Glomerular visceral epithelial cell (primary cell): ENCODE measurements at regions not wholly inside any gene's neighbourhood (a gene's known extent, or its start where the extent isn't known, plus 50 kb on each side); places are given as distances from the start of the nearest gene placed in this dataset.
"Not testable (repeated sequence)": the region's sequence is repeated elsewhere in the genome, so short reads cannot be mapped to it uniquely, and the experiment has no call there.

Experiments used
- DNase-seq: peaks from one replicate; pipeline ENCODE4 v3.0.0-alpha.2; 2016; ENCODE audit errors: extremely low spot score

DNA sequence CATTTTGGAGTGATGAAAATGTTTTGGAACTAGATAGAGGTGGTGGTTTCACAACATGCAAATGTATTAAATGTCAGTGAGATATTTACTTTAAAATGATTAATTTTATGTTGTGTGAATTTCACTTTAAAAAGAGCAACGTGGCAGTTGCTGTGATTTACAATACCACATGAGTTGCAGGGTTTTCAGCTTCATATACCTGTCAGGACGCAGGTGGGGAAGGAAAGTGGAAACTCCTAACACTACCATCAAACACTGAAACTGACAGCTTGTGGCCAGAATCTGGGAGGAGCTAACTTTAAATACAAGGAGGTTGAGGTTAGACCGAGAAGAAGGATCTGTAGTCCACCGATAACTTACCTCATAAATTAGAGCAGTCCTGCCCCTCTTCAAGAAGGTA is 168.9 kb upstream of the TMEM72 start:
- DNase-seq, result no peak

DNA sequence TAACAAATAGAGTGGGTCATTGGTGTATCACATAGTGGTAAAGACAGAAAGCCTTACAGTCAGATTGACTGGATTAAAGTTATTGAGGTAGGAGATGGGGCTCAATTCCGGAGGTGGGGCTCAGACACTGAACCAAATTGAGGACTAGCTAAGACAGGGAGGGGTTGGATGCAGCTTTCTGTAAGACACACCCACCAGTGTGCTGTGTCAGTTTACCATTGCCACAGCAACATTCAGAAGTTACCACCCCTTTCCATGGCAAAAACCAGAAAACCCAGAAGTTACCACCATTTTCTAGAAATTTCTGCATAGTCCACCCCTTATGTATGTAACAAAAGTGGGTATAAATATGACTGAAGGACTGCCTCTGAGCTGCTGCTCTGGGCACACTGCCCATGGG is 167.6 kb upstream of the TMEM72 start:
- no peak for DNase-seq

DNA sequence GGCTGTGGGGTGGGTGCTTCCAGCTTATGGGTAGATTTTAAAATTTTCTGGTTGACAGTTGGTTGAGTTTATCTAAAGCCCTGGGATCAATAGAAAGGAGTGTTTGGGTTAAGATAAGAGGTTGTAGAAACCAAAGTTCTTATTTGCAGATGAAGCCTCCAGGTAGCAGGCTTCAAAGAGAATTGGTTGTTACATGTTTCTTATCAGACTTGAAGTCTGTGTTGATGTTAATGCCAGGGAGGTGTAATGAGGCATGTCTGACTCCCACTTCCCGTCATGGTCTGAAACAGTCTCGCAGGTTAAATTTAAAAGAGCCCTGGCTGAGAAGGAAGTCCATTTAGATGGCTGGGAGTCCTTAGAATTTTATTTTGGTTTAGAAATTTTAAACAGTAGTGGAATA is 165.2 kb upstream of the TMEM72 start:
- no peak for DNase-seq

DNA sequence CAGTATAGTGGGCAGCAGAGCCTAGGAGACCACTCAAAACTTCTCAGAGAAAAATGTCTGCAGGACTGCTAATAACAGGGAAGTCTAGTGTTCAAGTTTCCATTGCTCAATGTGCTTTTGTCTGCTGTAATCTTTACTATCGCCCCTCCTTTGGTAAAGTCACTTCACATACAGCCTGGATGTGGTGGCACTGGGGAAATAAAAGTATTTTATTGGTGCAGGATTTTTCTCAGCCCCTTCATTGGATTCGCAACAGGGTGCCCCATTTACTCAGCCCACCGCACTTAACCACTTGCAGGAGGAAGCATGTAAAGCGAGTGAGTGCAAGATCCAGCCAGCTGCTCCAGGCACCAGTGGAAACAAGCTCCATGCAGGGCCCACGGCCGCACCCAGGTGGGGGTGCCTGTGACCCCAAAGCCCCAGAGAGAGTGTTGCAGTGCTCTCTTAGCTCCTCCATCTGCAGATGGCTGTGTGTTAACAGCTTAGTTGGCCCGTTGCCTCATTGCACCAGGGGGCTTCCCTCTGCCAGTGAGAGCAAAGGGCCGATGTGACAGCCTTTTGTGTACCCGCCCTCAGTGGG is 163.5 kb upstream of the TMEM72 start:
- DNase-seq, result no peak

DNA sequence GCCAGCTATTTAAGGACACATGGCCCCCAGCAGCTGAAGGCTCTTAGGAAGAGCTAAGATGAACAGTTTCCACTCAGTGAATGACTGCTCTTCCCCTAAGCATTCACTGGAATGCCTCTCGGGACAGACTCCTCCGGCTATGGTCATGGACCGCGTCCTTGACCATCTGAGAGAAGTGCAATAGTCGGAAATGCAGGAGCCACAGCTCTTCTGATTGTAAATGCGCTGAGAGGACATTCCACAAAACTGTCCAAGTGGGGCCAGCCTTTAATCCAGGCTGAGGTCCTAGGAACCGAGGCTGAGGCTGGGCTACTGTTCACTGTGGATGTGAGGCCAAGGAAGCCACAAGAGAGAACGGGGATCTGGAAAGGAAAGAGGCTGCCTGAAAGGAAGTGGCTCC is 162.0 kb upstream of the TMEM72 start:
- DNase-seq, result no peak

DNA sequence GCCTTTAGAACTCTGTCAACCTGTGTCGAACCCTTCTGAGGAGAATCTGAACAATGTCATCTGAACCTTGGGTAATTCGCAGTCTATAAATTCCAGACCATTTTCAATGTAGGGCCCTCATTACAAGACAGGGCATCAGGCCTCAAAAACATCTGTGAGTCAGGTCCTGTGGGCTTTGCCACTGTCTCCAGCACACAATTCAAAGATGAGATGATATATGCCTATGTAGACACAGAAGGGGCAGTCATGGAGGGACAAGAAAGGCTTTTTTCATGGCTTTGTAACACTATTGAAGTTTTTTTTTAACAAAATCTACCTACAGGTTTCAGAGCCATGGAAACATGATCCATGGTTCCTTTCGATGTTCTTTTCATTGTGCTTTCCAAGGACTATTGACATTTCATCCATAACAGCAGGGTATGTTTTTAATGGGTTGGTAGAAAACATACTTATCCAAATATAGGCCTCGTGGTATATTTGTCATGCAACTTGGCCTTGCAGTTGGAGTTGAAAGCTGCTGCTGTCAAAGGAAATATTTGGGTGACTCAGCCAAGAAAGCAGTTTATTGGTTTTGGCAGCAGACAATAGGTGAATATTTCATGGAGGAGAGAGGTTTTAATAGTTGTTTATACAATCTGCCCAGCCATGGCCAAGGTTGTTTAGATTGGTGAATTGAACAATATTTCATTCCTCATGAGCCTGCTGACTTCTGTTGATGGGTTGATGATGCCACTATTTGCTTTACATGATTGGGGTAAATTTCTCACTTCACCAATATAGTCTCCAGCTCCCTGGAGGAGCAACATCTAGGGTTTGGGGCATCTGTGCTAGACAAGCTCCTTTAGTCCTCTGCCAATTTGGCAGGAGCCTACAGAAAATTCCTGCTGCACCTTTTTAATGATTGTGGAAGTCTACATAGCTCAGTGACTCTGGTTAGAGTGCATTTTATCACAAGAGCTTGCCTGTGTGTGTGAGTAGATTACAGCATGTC is 158.4 kb upstream of the TMEM72 start:
- peak; percentile 5 for DNase-seq

DNA sequence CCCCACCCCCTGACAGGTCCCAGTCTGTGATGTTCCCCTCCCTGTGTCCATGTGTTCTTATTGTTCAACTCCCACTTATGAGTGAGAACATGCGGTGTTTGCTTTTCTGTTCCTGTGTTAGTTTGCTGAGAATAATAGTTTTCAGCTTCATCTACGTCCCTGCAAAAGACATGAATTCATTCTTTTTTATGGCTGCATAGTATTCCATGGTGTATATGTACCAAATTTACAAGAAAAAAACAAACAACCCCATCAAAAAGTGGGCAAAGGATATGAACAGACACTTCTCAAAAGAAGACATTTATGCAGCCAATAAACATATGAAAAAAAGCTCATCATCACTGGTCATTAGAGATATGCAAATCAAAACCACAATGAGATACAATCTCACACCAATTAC is 156.8 kb upstream of the TMEM72 start:
- not testable (repeated sequence) for DNase-seq

DNA sequence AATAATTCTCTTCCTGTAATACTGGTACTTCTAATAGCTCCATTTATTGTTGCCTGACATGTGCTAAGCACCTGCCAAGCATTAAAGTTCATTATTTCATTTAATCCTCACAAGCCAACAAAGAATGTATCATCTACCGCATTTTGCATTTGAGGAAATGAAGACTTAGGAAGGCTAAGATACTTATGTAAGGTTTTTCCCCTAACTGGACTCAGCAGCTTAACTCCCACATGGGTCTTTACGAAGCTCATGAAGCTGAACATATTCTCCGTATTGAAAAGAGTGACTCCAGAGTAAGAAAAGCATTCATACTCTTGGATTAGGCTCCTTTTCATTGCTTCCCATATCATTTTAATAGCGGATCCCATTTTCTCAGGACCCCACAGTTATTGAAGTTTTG is 155.7 kb upstream of the TMEM72 start:
- DNase-seq, result no peak

DNA sequence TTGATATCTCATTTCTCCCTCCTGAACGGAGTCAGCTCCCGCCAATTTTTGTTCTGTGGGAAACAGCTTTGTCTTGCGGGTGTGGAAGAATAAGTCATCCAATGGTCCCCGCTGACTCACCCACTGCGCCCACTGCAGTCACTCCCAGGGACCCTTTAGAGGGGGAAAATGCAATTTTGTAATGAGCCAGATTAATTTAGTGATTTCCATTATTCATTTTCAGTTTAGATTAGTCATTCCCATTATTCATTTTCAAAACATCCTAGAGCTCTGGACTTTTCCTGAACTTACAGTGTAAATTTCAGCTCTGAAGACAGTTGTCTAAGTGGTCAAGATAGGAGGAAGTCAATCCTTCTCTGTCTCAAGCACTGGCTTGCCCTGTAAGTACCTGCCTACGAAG is 154.9 kb upstream of the TMEM72 start:
- peak; percentile 10 for DNase-seq

DNA sequence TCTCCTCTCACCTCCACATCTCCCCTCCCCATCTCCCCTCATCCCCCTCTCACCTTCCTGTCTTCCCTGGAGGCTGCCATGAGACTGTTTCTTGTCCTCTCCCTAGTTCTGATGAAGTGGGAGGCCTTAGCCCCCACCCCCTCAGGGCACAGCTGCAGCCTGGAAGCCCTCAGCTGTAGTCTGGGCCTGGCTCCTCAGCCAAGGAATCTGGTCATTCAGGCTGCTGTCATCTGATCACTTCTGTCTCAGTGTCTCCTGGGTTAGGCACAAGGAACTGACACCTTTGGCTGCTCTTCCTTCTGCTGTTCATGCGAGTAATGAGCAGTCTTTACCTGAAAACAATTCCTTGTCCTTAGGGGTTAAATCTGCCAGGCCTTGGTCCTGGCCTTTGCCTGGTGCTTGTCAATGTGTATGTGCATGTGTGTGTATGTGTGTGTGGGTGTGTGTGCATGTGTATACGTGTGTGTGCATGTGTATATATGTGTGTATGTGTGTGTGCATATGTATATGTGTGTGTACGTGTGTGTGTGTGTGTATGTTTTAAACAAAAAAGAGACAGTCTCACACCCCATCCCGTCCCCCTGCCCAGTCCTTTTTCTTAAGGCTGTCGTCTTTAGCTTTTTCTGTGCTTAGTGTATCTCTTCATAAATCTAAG is 153.5 kb upstream of the TMEM72 start:
- no peak for DNase-seq

DNA sequence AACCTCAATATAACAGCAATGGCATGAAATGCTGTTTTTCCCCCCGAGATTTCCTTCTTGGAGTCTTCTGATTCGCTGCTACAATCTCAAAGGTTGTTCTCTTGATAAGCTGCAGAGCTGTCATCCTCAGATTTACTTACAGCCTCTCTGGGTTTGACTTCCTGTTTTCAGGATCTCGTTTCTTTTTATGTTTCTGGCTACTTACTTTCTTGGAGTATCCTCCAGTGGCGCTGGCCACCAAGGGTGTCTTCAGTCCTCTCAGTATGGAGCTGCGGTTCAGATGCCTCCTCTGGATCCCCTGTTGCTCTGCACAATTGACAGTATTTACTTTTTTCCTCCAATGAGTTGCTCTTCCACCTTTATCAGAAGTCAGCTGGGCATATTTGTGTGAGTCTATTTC is 152.0 kb upstream of the TMEM72 start:
- DNase-seq, result no peak

DNA sequence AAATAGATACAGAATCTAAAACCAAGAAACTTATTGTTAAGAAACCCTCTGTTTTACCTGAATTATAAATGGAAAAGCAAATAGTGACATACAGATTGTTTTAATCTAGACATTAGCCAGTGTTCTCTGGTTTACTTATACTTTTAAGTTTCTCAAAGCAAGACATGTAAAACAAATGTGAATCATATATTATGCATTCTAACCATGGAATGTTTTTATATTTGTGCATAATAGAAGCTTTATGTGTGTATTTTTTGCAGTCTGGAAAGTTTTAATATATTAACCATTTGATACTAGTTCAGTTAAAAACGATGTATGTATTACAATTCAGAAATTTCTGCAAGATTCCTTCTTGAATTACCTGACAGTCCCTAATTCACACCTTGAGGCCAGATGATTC is 150.6 kb upstream of the TMEM72 start:
- no peak for DNase-seq

DNA sequence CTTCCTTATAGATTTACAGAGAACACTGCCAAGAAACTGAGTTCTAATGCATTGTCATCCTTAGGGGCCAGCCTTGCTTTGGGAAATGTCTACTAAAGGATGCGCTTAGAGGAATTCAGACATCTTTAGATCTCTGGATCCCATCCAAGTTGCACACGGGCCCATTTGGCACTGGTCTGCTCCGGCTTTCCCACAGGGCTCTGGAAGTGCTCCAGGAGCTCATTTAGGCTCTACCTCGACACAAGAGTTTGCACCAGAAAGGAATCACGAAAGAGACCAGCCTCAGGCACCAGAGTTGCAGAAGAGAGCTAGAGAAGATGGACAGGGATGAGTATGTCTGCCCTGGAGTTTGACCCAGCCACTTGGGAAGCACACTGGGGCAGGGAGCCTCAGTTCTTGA is 150.1 kb upstream of the TMEM72 start:
- no peak for DNase-seq

DNA sequence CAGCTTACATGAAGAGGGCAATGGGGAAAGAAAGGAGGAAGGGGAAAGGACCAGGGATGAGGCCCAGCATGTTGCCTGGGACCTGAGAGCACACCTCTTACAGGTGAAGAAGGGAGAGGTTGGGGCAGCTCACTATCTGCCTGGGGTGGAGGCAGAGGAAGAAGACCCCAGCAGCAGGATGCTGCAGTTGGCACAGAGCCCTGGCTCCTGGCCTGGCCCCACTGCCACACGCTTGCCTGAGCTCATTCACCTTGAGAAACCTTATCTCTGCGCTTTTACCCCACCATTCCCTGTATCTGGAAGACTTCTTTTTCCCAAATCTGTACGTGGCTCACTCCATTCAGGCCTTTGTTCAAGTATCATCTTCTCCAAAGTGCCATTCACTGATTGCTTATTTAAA is 147.8 kb upstream of the TMEM72 start:
- DNase-seq, result no peak

DNA sequence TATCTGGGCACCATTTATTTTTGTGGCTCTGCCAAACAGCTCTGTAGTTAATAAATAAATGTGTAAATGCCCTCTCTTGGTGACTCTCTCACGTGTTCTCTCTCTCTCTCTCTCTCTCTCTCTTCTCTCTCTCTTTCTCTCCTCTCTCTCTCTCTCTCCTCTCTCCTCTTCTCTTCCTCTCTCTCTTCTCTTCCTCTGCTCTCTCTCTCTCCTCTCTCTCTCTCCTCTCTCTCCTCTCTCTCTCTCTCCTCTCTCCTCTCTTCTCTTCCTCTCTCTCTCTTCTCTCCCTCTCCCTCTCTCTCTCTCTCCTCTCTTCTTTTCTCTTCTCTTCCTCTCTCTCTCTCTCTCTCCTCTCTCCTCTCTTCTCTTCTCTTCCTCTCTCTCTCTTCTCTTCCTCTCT is 145.8 kb upstream of the TMEM72 start:
- no peak for DNase-seq

DNA sequence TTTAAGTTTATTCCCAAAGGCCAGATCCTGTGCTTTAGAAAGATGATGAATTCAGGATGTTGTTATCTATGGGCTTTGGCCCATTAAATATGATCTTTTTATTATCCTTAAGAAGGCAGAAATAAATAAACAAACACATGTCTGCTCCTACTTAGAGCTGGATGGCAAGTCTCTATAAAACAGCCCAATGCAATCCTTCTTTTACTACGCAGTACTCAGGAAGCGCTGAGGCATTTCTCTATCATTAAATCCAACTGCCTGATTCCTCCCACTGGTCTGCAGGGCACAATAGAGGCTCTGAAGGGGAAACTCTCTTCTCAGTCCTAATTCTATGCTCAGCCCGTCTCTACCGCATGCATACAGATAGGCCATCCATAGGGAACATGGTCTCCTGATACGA is 144.5 kb upstream of the TMEM72 start:
- no peak for DNase-seq

DNA sequence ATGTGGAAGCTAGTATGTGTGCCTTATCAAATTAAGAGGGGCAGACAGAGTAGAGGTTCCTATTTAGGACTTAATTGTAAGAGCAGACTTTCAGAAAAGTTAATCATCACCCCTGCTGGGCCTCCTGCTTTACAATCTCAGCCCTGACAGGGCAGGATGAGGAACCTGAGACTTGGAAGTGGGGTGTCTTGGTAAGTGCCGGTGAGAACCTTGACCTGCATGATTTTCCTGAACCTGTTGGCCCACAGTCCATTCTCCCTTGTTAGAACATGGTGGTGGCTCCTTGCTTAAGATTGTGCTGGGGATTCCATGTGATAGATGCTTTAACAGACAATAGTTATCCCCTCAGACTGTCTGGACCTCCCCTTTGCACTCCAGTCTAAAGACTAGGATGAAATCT is 141.7 kb upstream of the TMEM72 start:
- DNase-seq, result no peak

DNA sequence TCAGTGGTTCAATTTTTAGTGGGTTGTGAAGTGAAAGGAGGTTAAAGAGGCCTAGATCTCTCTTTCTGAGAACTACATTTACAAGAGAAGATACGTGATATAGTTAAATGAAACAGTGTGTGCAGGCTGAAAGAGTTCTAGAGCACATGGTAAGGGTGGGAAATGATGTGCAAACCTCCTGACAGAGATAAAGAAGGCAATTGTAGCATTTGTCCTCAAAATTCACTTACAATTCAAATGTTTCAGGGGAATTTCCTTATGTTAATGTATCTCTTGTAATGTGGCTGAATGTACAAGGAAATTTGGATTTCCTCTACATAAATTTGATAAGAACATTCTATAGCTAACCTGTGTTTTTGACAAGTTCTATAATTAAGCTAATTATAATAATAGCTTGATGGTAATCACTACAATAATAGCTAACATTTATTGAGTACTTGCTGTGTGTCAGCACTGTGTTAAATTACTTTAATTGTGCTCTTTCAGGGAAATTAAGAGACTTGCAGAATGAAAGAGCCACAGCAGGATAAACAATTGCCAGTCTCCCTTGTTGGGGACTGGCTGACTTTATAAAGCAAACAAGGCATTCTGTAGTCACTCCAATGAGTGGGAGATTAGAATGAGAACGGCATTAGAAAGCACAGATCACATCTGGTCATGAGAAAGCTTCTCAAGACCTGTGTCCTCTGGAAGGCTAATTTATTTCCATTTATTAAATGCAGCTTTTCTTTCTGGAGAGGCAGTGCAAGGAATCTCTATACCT is 139.7 kb upstream of the TMEM72 start:
- DNase-seq, result no peak

DNA sequence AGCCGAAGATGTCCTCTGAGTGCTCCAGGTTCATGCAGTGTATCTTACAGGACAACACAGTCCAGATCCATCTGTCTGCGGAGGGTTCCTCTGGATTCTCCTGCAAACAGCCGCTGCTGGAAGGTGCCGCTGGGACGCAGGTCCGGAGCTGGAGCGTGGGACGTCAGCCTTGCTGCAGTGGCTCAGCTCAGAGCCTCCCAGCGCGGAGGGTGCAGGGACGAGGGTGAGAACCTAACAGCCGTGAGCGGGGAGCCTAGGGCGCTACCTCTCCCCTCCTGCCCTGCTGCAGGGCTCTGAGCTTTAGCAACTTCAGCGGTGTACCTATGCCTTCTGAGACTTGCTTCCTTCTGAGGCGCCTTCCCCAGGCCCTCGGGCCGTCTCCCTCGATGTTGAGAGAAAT is 137.6 kb upstream of the TMEM72 start:
- DNase-seq, result no peak

DNA sequence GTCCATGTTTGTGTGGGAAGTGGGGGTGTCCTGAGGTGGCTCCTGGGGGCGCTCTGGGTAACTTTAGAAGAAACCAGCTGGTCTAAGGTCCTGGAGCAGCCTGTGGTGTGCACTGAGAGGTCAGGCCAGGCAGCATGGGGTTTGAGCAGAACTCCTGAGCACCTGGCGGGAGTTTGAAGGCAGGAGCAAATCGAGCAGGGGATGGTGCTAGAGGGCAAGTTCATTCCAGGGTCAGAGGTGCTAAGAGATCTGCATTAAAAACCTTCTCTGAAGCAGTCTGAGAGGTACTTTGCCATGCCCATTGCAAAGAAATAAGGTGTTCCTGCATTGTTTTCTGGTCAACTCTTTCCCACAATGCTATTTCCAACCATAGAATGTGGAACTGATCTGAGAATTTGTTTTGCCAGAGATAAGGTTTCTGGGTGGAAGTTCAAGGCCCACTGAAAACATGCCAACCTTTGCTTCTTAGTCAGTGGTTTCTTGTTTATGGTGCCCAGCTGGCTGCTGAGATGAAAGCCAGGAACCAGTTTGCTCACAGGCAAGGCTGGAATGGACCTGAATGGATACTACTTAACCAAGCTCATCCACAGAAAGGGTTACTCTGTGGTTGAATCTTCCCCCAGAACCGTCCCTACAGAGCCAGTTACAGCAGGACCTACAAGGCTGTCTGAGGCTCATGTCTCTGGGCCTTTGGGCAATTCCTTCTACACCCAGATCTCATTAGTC is 136.3 kb upstream of the TMEM72 start:
- no peak for DNase-seq

DNA sequence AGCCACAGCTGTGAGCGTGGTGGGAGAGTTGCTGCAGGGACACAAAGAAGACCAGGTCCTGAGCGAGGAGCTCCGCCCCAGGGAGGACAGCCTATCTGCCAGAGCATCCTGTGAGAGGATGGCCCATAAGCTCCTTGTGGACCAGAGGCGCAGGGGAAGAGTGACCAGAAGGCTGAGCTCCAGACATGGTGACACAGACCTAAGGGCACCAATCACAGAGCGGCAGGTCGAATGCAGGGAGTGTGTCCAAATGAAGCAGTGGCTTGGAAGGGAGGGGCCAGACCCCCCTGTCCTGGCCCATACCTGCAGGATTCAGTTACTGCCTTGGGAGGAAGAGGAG is 135.8 kb upstream of the TMEM72 start:
- no peak for DNase-seq

DNA sequence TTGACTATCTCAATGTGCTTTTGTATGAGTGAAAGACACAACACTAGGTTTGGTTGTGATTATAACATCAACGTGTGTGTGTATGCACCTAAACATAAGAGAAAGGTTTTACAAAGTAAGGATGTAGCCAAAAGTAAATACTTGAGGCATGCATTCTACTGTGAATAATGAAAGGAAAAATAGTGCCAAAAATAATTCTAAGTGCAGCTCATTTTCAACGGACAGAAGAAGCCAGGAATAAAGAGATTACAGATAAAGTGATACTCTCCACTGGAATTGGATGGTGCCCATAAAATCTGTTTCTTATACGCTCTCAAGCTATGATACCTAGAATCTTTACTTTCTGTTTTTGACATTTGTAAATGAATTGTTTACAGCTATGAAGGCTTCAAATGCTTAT is 135.0 kb upstream of the TMEM72 start:
- DNase-seq, result no peak
